ENCODE measurements at regions not wholly inside any gene's neighbourhood (a gene's known extent, or its start where the extent isn't known, plus 50 kb on each side); places are given as distances from the start of the nearest gene placed in this dataset.

- peaks cover 6% of the 10 kb centered on the region for H3K4me1 Mint-ChIP-seq
- POLR2A ChIA-PET: no interaction called here
These were observed 712.0 kb upstream of the NRSN1 start for GRCh38 chr6:23414051-23414445.

GRCh38 chr6:23414922-23415321 lies 711.1 kb upstream of the NRSN1 start:
- peaks cover 7% of the 10 kb centered on the region for H3K9me3 Mint-ChIP-seq
- H3K27ac Mint-ChIP-seq: no peak overlapping the region
- CTCF ChIA-PET: interaction anchor here (1.0 kb wide), 1 partner anchor 409 kb away, joined by 3 read pairs; no protein-coding TSS in a partner anchor
- no peak for DNase-seq (ENCODE audit: low spot score)
- H3K36me3 Mint-ChIP-seq: peaks cover 4% of the 10 kb centered on the region; the same call in 1 of the 2 replicates
- H3K27me3 Mint-ChIP-seq (ENCODE audit: low read depth): no peaks in the 10 kb centered on the region
- ATAC-seq: no peak
- POLR2A ChIA-PET: no interaction called here
- peaks cover 4% of the 10 kb centered on the region; the same call in 1 of the 2 replicates for H3K4me1 Mint-ChIP-seq
- no peak overlapping the region for H3K4me3 Mint-ChIP-seq
- TF ChIP-seq ATF1 (CRISPR knock-in tag; IDR thresholded peaks at IDR 0.05) (no peak), GTF2I (CRISPR knock-in tag; conservative IDR thresholded peaks at IDR 0.05) (no peak), ZNF138 (CRISPR knock-in tag; conservative IDR thresholded peaks at IDR 0.05) (no peak), JUN (CRISPR knock-in tag; IDR thresholded peaks at IDR 0.05) (no peak), NFE2L1 (CRISPR knock-in tag; IDR thresholded peaks at IDR 0.05) (no peak), CBFB (CRISPR knock-in tag; IDR thresholded peaks at IDR 0.05; ENCODE audit: low read depth) (no peak), STAT6 (CRISPR knock-in tag; conservative IDR thresholded peaks at IDR 0.05; ENCODE audit: low read depth) (no peak), ARID4B (CRISPR knock-in tag; IDR thresholded peaks at IDR 0.05; ENCODE audit: borderline replicate concordance) (no peak), KAT7 (CRISPR knock-in tag; IDR thresholded peaks at IDR 0.05; ENCODE audit: borderline replicate concordance) (no peak), ERG (CRISPR knock-in tag; IDR thresholded peaks at IDR 0.05) (no peak), JAZF1 (CRISPR knock-in tag; IDR thresholded peaks at IDR 0.05) (no peak), NR2C2 (CRISPR knock-in tag; IDR thresholded peaks at IDR 0.05) (no peak), USF2 (CRISPR knock-in tag; IDR thresholded peaks at IDR 0.05) (no peak), ZNF396 (CRISPR knock-in tag; IDR thresholded peaks at IDR 0.05; ENCODE audit: borderline replicate concordance) (no peak), ZNF425 (CRISPR knock-in tag; conservative IDR thresholded peaks at IDR 0.05) (no peak), NFATC4 (CRISPR knock-in tag; IDR thresholded peaks at IDR 0.05) (no peak), ATF6 (CRISPR knock-in tag; IDR thresholded peaks at IDR 0.05) (no peak), NFYB (CRISPR knock-in tag; conservative IDR thresholded peaks at IDR 0.05; ENCODE audit: low read depth) (no peak)

More at GRCh38 chr6:23414051-23414445, 712.0 kb upstream of the NRSN1 start:
- no peak for DNase-seq (ENCODE audit: low spot score)
- Mint-ChIP-seq H3K36me3 (peaks cover 4% of the 10 kb centered on the region; the same call in 1 of the 2 replicates), H3K9me3 (peaks cover 7% of the 10 kb centered on the region), H3K27ac (no peak overlapping the region), H3K27me3 (ENCODE audit: low read depth) (no peaks in the 10 kb centered on the region), H3K4me3 (no peak overlapping the region)
- CTCF ChIA-PET: interaction anchor here (1.0 kb wide), 1 partner anchor 408 kb away, joined by 3 read pairs; no protein-coding TSS in a partner anchor
- TF ChIP-seq ZNF671 (CRISPR knock-in tag; IDR thresholded peaks at IDR 0.05) (no peak), CREM (CRISPR knock-in tag; IDR thresholded peaks at IDR 0.05) (no peak), KAT7 (CRISPR knock-in tag; IDR thresholded peaks at IDR 0.05; ENCODE audit: borderline replicate concordance) (no peak), NFE2L1 (CRISPR knock-in tag; IDR thresholded peaks at IDR 0.05) (no peak), ELF4 (CRISPR knock-in tag; IDR thresholded peaks at IDR 0.05; ENCODE audit: low read depth) (no peak), USF1 (CRISPR knock-in tag; IDR thresholded peaks at IDR 0.05) (no peak)
- ATAC-seq: no peak
